Transverse colon (tissue), 4 donors: ENCODE measurements at regions not wholly inside any gene's neighbourhood (a gene's known extent, or its start where the extent isn't known, plus 50 kb on each side); places are given as distances from the start of the nearest gene placed in this dataset.

Source experiments
- DNase-seq: peaks from one replicate; pipeline ENCODE4 v3.0.0-alpha.2; 2019
- H3K27ac ChIP-seq, 4 donors: fragments of 200-600 bp; sonication (generic); 2 replicates each; pipeline ENCODE4 v1.5.1; 2016 to 2018; ENCODE audit warnings: inconsistent platforms in 4 of 4
- H3K27me3 ChIP-seq: fragments of 200-600 bp; sonication (generic); 2 replicates; pipeline ENCODE4 v1.5.1; 2017; ENCODE audit warnings: inconsistent platforms
- H3K36me3 ChIP-seq, 4 donors: fragments of 200-600 bp; sonication (generic); 2 replicates each; pipeline ENCODE4 v1.5.1; 2017 to 2019; ENCODE audit warnings: inconsistent platforms in 4 of 4
- H3K4me1 ChIP-seq, 4 donors: fragments of 200-600 bp; sonication (generic); 2 replicates each; pipeline ENCODE4 v1.5.1; 2017 to 2020; ENCODE audit warnings: inconsistent platforms in 4 of 4
- H3K4me3 ChIP-seq, 4 donors: fragments of 200-600 bp; sonication (generic); 1 replicate in 1 of 4; 2 replicates in 3 of 4; pipeline versions ENCODE4 v1.5.1 to v1.6.1; 2017 to 2019; ENCODE audit warnings: inconsistent platforms in 4 of 4
- H3K9me3 ChIP-seq, 2 donors: fragments of 200-600 bp; sonication (generic); 2 replicates each; pipeline ENCODE4 v1.5.1; 2017 to 2019; ENCODE audit warnings: inconsistent platforms in 2 of 2
- EP300 ChIP-seq: sonication (generic); formaldehyde crosslinking; IDR thresholded peaks from one replicate; pipeline ENCODE4 v1.6.1; 2017; ENCODE audit warnings: antibody characterized with exemption, low read depth
- POLR2A ChIP-seq: fragments of 450-650 bp; IDR thresholded peaks from one replicate; pipeline ENCODE4 v1.6.1; 2016; ENCODE audit warnings: antibody characterized with exemption, mild to moderate bottlenecking, moderate library complexity
- POLR2AphosphoS5 ChIP-seq, 3 donors: sonication (generic); formaldehyde crosslinking; IDR thresholded peaks; one replicate each; pipeline ENCODE4 v1.6.1; 2016; ENCODE audit warnings: antibody characterized with exemption in 3 of 3
- WGBS, 2 donors: methylation state at CpG; one replicate each; pipeline ENCODE4 v1.1.5; 2018; ENCODE audit warnings: low coverage in 1 of 2; 5-methylcytosine and 5-hydroxymethylcytosine counted together
- in situ Hi-C, 4 donors: fragments of 200-750 bp; cut with MboI; loops; one replicate each; pipeline versions ENCODE4 v1.15.0 to v1.15.1; 2017; ENCODE audit warnings: low sequenced_read_pairs in 3 of 4, low pct_ligation_motif_present in 1 of 4, low pct_unique_long_range_greater_than_20kb in 1 of 4
- intact Hi-C: fragments of 100-400 bp; cut with DNase I; formaldehyde crosslinking; loops from one replicate; pipeline ENCODE4 v1.15.1; 2023; ENCODE audit warnings: low total_unique reads
- TF ChIP-seq, protein P1 (sequence below), 5 experiments: fragments of 200-600 bp in 3 of 5; fragments of 450-650 bp in 2 of 5; sonication (generic) in 3 of 5; IDR thresholded peaks; 1 replicate in 2 of 5; 2 replicates in 3 of 5; pipeline ENCODE4 v1.5.1; 2016 to 2017; ENCODE audit warnings: antibody characterized with exemption in 5 of 5, inconsistent platforms in 3 of 5, mild to moderate bottlenecking in 2 of 5, moderate library complexity in 1 of 5

DNA sequence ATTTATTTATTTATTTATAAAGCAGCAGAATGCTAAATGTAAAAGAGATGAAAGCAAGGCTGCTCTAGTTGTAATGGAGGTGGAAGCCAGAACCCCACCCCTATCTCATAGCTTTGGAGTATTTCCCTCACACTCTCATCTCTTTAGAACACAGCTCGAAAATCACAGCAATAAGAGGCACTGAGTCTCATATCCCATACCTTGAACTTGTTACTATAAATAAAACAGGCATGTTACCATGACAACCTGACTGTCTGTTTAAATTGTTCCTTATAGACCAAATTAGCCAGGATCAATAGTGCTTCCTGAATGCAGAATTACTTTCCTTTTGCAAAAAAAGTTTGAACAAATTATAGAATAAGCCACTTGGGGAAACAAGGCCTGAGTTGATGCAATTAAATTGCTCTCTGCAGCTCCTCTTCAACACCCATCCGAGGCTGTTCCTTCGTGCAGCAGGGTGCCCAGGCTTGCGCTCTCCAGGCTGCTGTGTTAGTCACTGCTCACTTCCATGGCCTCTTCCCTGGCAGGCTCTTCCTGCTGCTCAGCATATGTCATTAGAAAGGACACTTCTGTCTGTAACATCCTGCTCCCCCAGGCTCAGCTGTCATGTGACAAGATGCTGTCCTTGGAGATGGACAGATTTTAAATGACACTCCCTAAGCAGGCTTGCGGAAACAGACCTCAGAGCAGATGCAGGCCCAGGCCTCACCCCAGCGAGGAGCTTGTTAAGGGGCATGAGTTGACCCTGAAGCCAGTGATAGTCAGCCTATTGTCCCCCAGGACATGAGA lies 120.2 kb downstream of the CARTPT start:
- Histone ChIP-seq H3K4me3 (no peak overlapping the region), H3K36me3 (no peaks in the 10 kb centered on the region), H3K4me1 (no peaks in the 10 kb centered on the region), H3K27ac (no peak overlapping the region), H3K27me3 (no peaks in the 10 kb centered on the region), H3K9me3 (no peaks in the 10 kb centered on the region)
- in situ Hi-C loops (no loop called here), intact Hi-C loops (no loop called here)
- WGBS, 2 donors = 33 to 81% methylated on average over 1 to 6 of the region's 6 CpGs
- no peak for DNase-seq
- TF ChIP-seq POLR2A (no peak), POLR2AphosphoS5 (IDR thresholded peaks at IDR 0.05) (no peak), EP300 (no peak)
- TF ChIP-seq, protein P1, sequence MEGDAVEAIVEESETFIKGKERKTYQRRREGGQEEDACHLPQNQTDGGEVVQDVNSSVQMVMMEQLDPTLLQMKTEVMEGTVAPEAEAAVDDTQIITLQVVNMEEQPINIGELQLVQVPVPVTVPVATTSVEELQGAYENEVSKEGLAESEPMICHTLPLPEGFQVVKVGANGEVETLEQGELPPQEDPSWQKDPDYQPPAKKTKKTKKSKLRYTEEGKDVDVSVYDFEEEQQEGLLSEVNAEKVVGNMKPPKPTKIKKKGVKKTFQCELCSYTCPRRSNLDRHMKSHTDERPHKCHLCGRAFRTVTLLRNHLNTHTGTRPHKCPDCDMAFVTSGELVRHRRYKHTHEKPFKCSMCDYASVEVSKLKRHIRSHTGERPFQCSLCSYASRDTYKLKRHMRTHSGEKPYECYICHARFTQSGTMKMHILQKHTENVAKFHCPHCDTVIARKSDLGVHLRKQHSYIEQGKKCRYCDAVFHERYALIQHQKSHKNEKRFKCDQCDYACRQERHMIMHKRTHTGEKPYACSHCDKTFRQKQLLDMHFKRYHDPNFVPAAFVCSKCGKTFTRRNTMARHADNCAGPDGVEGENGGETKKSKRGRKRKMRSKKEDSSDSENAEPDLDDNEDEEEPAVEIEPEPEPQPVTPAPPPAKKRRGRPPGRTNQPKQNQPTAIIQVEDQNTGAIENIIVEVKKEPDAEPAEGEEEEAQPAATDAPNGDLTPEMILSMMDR (IDR thresholded peaks at IDR 0.05) = no peak

DNA sequence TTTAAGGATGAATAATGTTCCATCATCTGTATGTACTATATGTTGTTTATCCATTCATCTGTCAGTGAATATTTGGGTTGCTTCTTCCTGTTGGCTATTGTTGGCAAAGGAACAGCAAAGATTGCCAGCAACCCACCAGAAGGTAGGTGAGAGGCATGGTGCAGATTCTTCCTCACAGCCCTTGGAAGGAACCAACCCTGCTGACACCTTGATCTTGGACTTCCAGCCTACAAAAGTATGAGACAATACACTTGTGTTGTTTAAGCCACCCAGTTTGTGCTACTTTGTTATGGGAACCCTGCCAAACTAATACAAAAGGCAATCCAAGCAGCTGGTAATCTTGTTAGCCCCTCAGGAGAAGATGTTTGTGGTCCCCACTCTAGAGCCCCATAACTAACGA lies 122.0 kb downstream of the CARTPT start:
- no peaks in the 10 kb centered on the region for H3K36me3 ChIP-seq
- intact Hi-C loops = no loop called here
- no peak overlapping the region for H3K4me3 ChIP-seq
- in situ Hi-C loops = no loop called here
- no peaks in the 10 kb centered on the region for H3K4me1 ChIP-seq
- WGBS, 2 donors = 71% methylated on average over 1 of the region's 1 CpG
- no peak for DNase-seq
- no peak overlapping the region for H3K27ac ChIP-seq
- H3K9me3 ChIP-seq = no peaks in the 10 kb centered on the region
- TF ChIP-seq EP300 = no peak
- no peak for TF ChIP-seq POLR2AphosphoS5 (IDR thresholded peaks at IDR 0.05)
- TF ChIP-seq POLR2A = no peak
- TF ChIP-seq, protein P1 (IDR thresholded peaks at IDR 0.05) = no peak
- H3K27me3 ChIP-seq = no peaks in the 10 kb centered on the region

DNA sequence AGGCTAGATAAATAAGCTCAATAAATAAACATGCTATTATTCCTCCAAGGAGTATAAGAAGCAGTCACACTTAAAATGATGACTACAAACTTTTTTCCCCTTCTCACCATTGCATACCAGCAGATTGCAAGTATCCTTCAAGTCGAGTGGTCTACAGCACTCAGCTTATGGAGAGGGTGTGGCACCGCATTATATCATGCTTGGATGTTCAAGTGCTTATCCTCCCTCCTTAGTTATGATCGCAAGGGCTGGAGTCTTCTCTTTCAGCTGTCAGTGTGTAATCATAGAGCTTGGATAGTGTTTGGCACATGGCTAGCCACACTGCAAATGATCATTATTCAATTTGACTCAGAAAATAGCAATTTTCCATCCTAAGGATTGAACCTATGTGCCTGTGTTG lies 124.0 kb downstream of the CARTPT start:
- no peaks in the 10 kb centered on the region for H3K4me1 ChIP-seq
- H3K9me3 ChIP-seq = no peaks in the 10 kb centered on the region
- no peak for TF ChIP-seq EP300
- no peak for TF ChIP-seq POLR2AphosphoS5 (IDR thresholded peaks at IDR 0.05)
- TF ChIP-seq POLR2A = no peak
- TF ChIP-seq, protein P1 (IDR thresholded peaks at IDR 0.05) = no peak
- H3K4me3 ChIP-seq = no peak overlapping the region
- no peak overlapping the region for H3K27ac ChIP-seq
- H3K36me3 ChIP-seq = no peaks in the 10 kb centered on the region
- 60 to 69% methylated on average over 1 to 3 of the region's 3 CpGs for WGBS, 2 donors
- intact Hi-C loops = no loop called here
- H3K27me3 ChIP-seq = no peaks in the 10 kb centered on the region
- no peak for DNase-seq
- in situ Hi-C loops = no loop called here

DNA sequence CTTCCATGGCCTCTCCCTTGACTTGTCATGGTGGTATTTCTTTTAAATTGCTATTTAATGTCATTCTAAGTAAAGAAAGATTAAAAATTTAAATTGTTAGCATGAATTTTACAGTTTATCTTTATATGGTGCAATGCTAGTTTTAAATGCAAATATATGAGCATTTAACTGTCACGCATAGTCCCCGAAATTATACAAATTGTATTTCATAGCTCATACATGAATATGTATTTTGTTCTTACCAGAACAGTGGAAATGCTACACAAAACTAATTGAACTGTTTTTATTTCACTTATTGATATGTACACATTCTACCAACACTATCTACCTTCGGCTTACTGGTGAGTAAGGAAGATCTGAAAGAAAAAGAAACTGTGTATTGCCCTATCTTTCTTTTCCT lies 125.8 kb downstream of the CARTPT start:
- no peaks in the 10 kb centered on the region for H3K4me1 ChIP-seq
- DNase-seq = no peak
- no peak overlapping the region for H3K4me3 ChIP-seq
- H3K36me3 ChIP-seq = no peaks in the 10 kb centered on the region
- in situ Hi-C loops = no loop called here
- no peaks in the 10 kb centered on the region for H3K27me3 ChIP-seq
- intact Hi-C loops = no loop called here
- no peak for TF ChIP-seq EP300
- no peak for TF ChIP-seq POLR2A
- TF ChIP-seq, protein P1 (IDR thresholded peaks at IDR 0.05) = no peak
- TF ChIP-seq POLR2AphosphoS5 (IDR thresholded peaks at IDR 0.05) = no peak
- no peak overlapping the region for H3K27ac ChIP-seq
- peaks cover 0 to under 1% of the 10 kb centered on the region in 2 donors for H3K9me3 ChIP-seq
- 64 to 90% methylated on average over 3 of the region's 3 CpGs for WGBS, 2 donors
